Upper lobe of left lung (tissue), 6 donors: ENCODE measurements at regions not wholly inside any gene's neighbourhood (a gene's known extent, or its start where the extent isn't known, plus 50 kb on each side); places are given as distances from the start of the nearest gene placed in this dataset.
A peak's percentile ranks its signal among the peaks of the same experiment; 100 is the strongest.

ENCODE experiments used
- ATAC-seq, 2 donors: fragments of 200-7000 bp; cut with Tn5 transposase; one replicate each; pipeline ENCODE4 v1.9.1; 2022; ENCODE audit warnings: mild to moderate bottlenecking in 2 of 2, moderate library complexity in 2 of 2; ENCODE audit not compliant: low FRiP score in 2 of 2
- DNase-seq, 2 donors: peaks; one replicate each; pipeline ENCODE4 v3.0.0-alpha.2; 2019 to 2020
- H3K27ac ChIP-seq, 4 donors: fragments of 200-600 bp; sonication (generic); one replicate each; pipeline ENCODE4 v1.5.1; 2016 to 2019
- H3K27me3 ChIP-seq, 4 donors: fragments of 200-600 bp; sonication (generic); one replicate each; pipeline ENCODE4 v1.5.1; 2017 to 2019
- H3K36me3 ChIP-seq, 4 donors: fragments of 200-600 bp; sonication (generic); one replicate each; pipeline ENCODE4 v1.5.1; 2016 to 2019
- H3K4me1 ChIP-seq, 4 donors: fragments of 200-600 bp; sonication (generic); one replicate each; pipeline ENCODE4 v1.5.1; 2018 to 2019
- H3K4me3 ChIP-seq, 4 donors: fragments of 200-600 bp; sonication (generic); one replicate each; pipeline ENCODE4 v1.5.1; 2017 to 2019; ENCODE audit warnings: mild to moderate bottlenecking in 2 of 4, moderate library complexity in 1 of 4
- H3K9me3 ChIP-seq, 4 donors: fragments of 200-600 bp; sonication (generic); one replicate each; pipeline ENCODE4 v1.5.1; 2018 to 2019
- CTCF ChIP-seq, 6 experiments: fragments of 450-650 bp in 4 of 6; fragments of 200-600 bp in 2 of 6; sonication (generic) in 2 of 6; IDR thresholded peaks; one replicate each; pipeline ENCODE4 v1.5.1; 2016 to 2019; ENCODE audit warnings: antibody characterized with exemption in 6 of 6
- EP300 ChIP-seq, 4 donors: sonication (generic); formaldehyde crosslinking; IDR thresholded peaks; one replicate each; pipeline ENCODE4 v1.5.1; 2017; ENCODE audit warnings: antibody characterized with exemption in 4 of 4, control low read depth in 2 of 4
- POLR2A ChIP-seq, 4 donors: fragments of 450-650 bp; IDR thresholded peaks; one replicate each; pipeline ENCODE4 v1.5.1; 2016 to 2017; ENCODE audit warnings: antibody characterized with exemption in 4 of 4, mild to moderate bottlenecking in 2 of 4
- POLR2AphosphoS5 ChIP-seq, 2 donors: sonication (generic); formaldehyde crosslinking; IDR thresholded peaks; one replicate each; pipeline ENCODE4 v1.5.1; 2017; ENCODE audit warnings: antibody characterized with exemption in 2 of 2
- WGBS, 2 donors: methylation state at CpG; one replicate each; pipeline ENCODE4 v1.1.5; 2017 to 2018; 5-methylcytosine and 5-hydroxymethylcytosine counted together
- donor health status: DM: no; HTN: no; CAD: no; lungs with moderate emphysema.
- donor health status: DM: no; HTN: yes; CAD: no; lungs with severe emphysema.

DNA sequence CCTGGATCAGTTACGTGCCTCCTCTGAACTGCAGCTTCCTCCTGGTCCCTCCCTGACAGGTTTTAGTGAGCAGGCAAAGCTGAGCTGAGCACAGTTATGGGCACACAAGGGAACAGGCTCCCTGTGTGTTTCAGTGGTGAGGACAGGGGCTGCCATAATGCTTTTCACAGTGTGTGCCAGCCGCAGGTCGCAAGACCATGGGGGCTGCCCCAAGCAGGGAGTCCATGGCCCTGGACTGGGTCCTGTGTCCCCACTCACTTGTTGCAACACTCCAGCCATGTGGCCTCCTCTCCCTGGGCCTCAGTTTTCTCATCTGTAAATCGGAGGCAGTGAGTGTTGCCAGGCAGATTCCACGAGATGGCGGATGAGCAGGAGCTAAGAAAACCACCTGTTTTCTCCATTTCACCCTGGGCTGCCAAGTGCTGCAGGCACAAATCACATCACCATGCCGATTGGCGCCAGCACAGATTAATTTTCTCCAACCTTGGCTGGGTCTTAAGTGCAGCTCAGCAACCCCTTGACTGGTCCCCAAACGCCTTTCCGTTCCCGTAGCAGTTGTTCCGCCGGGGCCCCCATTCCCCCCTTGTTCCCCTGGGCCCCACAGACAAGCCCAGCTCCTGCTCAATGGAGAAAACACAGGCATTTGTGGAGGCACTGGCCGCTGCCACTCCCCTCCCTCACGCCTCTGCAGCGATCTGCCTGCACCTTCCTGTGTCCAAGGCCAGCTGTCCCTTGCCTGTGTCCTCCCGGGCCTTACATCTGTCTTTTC lies 57.1 kb upstream of the NNAT start:
- no peak for TF ChIP-seq CTCF (IDR thresholded peaks at IDR 0.05)
- TF ChIP-seq POLR2A (IDR thresholded peaks at IDR 0.05) = no peak
- no peak for TF ChIP-seq EP300 (IDR thresholded peaks at IDR 0.05)
- no peak for TF ChIP-seq POLR2AphosphoS5 (IDR thresholded peaks at IDR 0.05)
- DNase-seq (peak; percentile 10 to 29), ATAC-seq (peak in 1 of 2 donors; percentile 26)
- Histone ChIP-seq H3K36me3 (no peaks in the 10 kb centered on the region), H3K4me1 (no peaks in the 10 kb centered on the region), H3K27me3 (no peaks in the 10 kb centered on the region), H3K9me3 (peaks cover 0 to 5% (median 0%) of the 10 kb centered on the region in 4 donors), H3K27ac (no peak overlapping the region), H3K4me3 (no peak overlapping the region)
- WGBS, 2 donors = 77 to 87% methylated on average over 12 to 17 of the region's 17 CpGs

DNA sequence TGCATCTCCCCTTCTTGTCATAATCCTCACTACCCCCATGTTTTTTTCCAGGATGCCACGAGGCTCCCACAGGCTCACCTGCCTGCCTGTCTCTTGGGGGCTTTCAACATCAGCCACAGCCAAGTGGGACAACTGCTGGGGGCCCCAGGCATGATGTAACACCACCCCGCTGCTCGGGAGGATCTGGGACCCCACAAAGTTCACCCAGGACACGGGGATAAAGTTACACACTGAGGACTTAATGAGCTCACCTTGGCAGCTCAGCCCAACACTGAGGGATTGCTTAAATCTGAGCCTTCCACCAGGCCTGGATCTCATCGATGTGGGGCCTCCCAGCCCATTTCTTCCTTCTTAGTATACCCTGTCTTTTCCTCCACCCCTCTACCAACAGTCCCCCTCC lies 56.4 kb upstream of the NNAT start:
- ATAC-seq = no peak
- WGBS, 2 donors = 81 to 91% methylated on average over 4 to 5 of the region's 5 CpGs
- no peak overlapping the region for H3K27ac ChIP-seq

More for the DNA sequence above, 56.4 kb upstream of the NNAT start:
- TF ChIP-seq EP300 (IDR thresholded peaks at IDR 0.05) = no peak
- no peak for TF ChIP-seq POLR2A (IDR thresholded peaks at IDR 0.05)
- no peak for TF ChIP-seq POLR2AphosphoS5 (IDR thresholded peaks at IDR 0.05)
- TF ChIP-seq CTCF (IDR thresholded peaks at IDR 0.05) = no peak
- H3K9me3 ChIP-seq = no peaks in the 10 kb centered on the region
- H3K4me1 ChIP-seq = no peaks in the 10 kb centered on the region
- no peaks in the 10 kb centered on the region for H3K36me3 ChIP-seq
- DNase-seq = peak in 1 of 2 donors; percentile 9
- no peak overlapping the region for H3K4me3 ChIP-seq
- no peaks in the 10 kb centered on the region for H3K27me3 ChIP-seq
